ENCODE measurements at regions not wholly inside any gene's neighbourhood (a gene's known extent, or its start where the extent isn't known, plus 50 kb on each side); places are given as distances from the start of the nearest gene placed in this dataset.

DNA sequence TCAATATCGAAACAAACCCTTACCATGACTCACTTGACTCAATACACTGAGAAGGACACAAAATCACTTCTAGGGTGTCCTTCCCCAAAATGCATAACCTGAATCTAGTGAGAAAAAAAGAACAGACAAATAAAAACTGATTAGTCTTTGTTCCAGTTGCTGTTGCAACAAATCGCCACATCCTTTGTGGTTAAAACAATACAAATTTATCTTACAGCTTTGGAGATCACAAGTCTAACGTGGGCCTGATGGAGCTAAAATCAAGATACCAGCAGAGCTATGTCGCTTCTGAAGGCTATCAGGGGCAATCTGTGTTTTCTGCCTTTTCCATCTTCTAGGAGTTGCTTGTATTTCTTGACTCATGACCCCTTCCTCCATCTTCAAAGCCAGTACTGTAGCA, 541.7 kb downstream of the KCNJ3 start:
- TF ChIP-seq, protein P1, sequence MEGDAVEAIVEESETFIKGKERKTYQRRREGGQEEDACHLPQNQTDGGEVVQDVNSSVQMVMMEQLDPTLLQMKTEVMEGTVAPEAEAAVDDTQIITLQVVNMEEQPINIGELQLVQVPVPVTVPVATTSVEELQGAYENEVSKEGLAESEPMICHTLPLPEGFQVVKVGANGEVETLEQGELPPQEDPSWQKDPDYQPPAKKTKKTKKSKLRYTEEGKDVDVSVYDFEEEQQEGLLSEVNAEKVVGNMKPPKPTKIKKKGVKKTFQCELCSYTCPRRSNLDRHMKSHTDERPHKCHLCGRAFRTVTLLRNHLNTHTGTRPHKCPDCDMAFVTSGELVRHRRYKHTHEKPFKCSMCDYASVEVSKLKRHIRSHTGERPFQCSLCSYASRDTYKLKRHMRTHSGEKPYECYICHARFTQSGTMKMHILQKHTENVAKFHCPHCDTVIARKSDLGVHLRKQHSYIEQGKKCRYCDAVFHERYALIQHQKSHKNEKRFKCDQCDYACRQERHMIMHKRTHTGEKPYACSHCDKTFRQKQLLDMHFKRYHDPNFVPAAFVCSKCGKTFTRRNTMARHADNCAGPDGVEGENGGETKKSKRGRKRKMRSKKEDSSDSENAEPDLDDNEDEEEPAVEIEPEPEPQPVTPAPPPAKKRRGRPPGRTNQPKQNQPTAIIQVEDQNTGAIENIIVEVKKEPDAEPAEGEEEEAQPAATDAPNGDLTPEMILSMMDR (IDR thresholded peaks at IDR 0.05; ENCODE audit: low read depth, low read length, poor library complexity, severe bottlenecking): no peak
- TF ChIP-seq EZH2phosphoT487 (IDR thresholded peaks at IDR 0.05; ENCODE audit: borderline replicate concordance, low read length): no peak

All from DOHH2 (cell line).